Activated naive CD8-positive, alpha-beta T cell treated with anti-CD3 and anti-CD28 coated beads, Interleukin-2, amount 50 U/mL, for 24 hours (primary cell): ENCODE measurements at regions not wholly inside any gene's neighbourhood (a gene's known extent, or its start where the extent isn't known, plus 50 kb on each side); places are given as distances from the start of the nearest gene placed in this dataset.
"Not testable (repeated sequence)": the region's sequence is repeated elsewhere in the genome, so short reads cannot be mapped to it uniquely, and the experiment has no call there.

Experiments used
- ATAC-seq: fragments of 150-1000 bp; cut with Tn5 transposase; one replicate; pipeline ENCODE4 v1.10.0; 2021
- DNase-seq: peaks from one replicate; pipeline ENCODE4 v3.0.0; 2021
- H3K27ac Mint-ChIP-seq: one replicate; pipeline ENCODE4 v1.8.0; 2021; ENCODE audit warnings: mild to moderate bottlenecking, mixed read lengths
- H3K27me3 Mint-ChIP-seq: one replicate; pipeline ENCODE4 v1.8.0; 2021; ENCODE audit warnings: mixed read lengths
- H3K36me3 Mint-ChIP-seq: one replicate; pipeline ENCODE4 v1.8.0; 2021; ENCODE audit warnings: low read depth, mixed read lengths
- H3K4me1 Mint-ChIP-seq: one replicate; pipeline ENCODE4 v1.8.0; 2021; ENCODE audit warnings: mixed read lengths
- H3K4me3 Mint-ChIP-seq: one replicate; pipeline ENCODE4 v1.8.0; 2021; ENCODE audit warnings: mild to moderate bottlenecking, moderate library complexity, mixed read lengths
- H3K9me3 Mint-ChIP-seq: one replicate; pipeline ENCODE4 v1.8.0; 2021; ENCODE audit warnings: mixed read lengths

DNA sequence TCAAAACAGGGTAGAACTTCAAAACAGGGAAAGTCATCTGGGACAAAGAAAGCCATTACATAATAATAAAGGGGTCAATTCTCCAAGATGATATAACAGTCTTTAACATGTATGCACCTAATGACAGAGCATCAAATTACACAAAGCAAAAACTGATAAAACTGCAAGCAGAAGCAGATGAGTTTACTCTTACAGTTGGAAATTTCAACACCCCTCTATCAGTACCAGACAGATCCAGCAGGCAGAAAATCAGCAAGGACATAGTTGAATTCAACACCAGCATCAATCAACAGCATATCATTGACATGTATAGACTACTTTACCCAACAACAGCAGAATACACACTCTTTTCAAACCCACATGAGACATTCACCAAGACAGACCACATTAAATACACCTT, 233.0 kb upstream of the NEBL start:
- H3K27ac Mint-ChIP-seq: no peak overlapping the region
- H3K4me3 Mint-ChIP-seq: no peak overlapping the region
- DNase-seq: no peak
- no peaks in the 10 kb centered on the region for H3K9me3 Mint-ChIP-seq
- H3K27me3 Mint-ChIP-seq: peaks cover under 1% of the 10 kb centered on the region
- no peak for ATAC-seq
- H3K36me3 Mint-ChIP-seq: no peaks in the 10 kb centered on the region
- no peaks in the 10 kb centered on the region for H3K4me1 Mint-ChIP-seq

DNA sequence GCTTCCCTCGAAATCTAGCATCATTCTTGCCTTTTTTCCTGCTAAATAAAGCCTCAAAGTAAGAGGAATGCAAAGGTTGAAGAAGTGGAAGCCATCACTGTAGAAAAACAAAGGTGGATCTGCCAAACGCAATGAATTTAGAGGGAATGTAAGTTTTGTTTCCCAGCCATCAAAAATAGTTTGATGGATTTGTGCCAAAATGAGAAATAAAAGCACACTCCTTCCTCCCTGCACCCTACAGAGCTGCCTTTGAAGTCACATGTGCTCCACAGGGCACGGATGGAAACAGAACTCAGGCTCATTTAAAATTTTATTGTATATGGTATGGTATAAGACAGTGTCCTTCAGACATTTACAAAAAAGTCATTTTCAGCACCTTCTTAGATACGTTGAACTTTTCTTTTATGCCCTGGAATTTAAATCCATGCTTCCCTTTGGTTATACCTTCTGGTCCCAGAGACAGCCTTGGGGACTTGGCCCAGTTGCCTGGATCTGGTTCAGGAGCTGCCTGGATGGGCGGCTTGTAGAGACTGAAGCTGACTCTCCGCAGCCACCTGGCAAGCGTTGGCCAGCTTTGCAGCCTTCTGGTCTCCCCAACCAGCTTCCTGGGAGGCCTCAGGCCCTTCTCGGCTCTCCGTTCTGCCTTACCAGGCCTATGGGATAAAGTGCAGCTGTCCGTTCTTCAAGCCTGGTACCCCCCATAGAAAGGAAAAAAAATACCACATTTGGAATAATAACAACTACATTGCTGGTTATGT, 228.5 kb upstream of the NEBL start:
- no peaks in the 10 kb centered on the region for H3K36me3 Mint-ChIP-seq
- no peak for DNase-seq

DNA sequence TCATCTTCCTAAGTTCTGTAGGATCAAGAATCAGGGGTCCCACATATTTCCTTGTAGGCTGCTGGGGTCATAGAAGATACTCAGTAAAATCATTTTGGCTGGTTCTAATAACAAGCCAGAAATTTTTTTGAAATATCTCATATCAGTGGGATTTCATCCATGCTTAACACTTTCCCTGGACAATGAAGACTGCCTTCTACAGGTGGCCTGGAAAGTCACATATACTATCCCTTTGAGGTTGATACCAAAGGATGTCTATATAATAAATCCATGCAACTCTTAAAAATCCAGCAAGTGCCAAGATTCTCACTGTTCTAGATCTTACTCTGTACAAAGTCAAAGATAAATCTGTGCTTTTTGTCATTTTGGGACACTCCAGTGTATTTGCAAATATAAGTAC, 225.8 kb upstream of the NEBL start:
- ATAC-seq: no peak
- Mint-ChIP-seq H3K36me3 (no peaks in the 10 kb centered on the region), H3K9me3 (no peaks in the 10 kb centered on the region)

More for the DNA sequence above, 228.5 kb upstream of the NEBL start:
- no peak overlapping the region for H3K27ac Mint-ChIP-seq
- H3K9me3 Mint-ChIP-seq: no peaks in the 10 kb centered on the region
- H3K27me3 Mint-ChIP-seq: no peaks in the 10 kb centered on the region
- H3K4me1 Mint-ChIP-seq: no peaks in the 10 kb centered on the region
- ATAC-seq: no peak
- no peak overlapping the region for H3K4me3 Mint-ChIP-seq

DNA sequence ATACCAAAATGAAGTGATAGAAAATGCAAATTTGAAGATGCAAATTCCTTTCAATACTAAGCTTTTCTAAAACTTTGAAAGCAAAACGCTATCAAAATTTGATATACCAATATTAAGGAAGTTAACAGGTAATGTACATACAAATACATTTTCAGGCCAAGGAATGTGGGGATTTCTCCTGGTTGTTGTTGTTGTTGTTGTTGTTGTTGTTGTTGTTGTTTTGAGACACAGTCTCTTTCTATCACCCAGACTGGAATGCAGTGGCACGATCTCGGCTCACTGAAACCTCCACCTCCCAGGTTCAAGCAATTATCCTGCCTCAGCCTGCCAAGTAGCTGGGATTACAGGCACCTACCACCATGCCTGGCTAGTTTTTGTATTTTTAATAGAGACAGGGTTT, 224.7 kb upstream of the NEBL start:
- H3K4me1 Mint-ChIP-seq, H3K9me3 Mint-ChIP-seq, H3K36me3 Mint-ChIP-seq, H3K4me3 Mint-ChIP-seq, H3K27me3 Mint-ChIP-seq, H3K27ac Mint-ChIP-seq, ATAC-seq, DNase-seq: not testable (repeated sequence)

More for the DNA sequence above, 225.8 kb upstream of the NEBL start:
- no peaks in the 10 kb centered on the region for H3K4me1 Mint-ChIP-seq
- DNase-seq: no peak
- H3K4me3 Mint-ChIP-seq: no peak overlapping the region
- H3K27me3 Mint-ChIP-seq: no peaks in the 10 kb centered on the region
- no peak overlapping the region for H3K27ac Mint-ChIP-seq

DNA sequence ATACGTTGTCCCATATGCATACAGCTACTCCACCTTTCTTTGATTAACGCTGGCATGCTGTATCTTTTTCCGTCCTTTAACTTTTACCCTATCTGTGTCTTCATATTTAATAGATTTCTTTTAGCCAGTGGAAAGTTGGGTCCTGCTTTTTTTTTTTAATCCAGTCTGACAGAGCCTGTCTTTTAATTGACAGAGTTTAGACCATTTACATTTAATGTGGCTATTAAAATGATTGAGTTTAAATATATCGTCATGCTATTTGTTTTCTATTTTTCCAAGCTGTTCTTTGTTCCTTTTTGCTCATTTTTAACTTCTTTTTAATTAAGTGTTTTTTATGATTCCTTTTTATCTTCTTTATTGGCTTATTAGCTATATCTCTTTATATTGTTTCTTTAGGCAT, 217.6 kb upstream of the NEBL start:
- DNase-seq: no peak
- no peak for ATAC-seq
- Mint-ChIP-seq H3K4me1 (peaks cover 3% of the 10 kb centered on the region), H3K9me3 (peaks cover 16% of the 10 kb centered on the region), H3K4me3 (no peak overlapping the region), H3K27ac (no peak overlapping the region), H3K36me3 (no peaks in the 10 kb centered on the region), H3K27me3 (peaks cover 2% of the 10 kb centered on the region)

DNA sequence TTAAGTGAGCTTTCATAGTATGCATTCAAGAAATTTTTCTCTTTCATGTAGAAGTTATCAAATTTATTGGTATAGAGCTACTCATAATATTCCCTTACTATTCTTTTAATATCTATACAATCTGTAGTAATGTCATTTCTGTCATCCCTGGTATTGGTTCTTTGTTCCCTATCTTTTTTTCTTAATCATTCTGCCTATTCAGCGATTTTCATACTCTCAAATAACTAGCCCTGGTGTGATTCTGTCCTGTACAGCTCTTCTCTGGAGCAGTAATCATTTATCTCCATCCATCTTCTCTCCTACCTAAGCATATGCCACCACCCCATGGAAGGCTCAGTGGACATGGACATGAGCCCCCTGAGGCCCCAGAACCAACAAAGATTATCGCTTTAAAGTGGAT, 213.2 kb upstream of the NEBL start:
- DNase-seq: no peak
- no peak overlapping the region for H3K4me3 Mint-ChIP-seq
- ATAC-seq: no peak
- peaks cover 14% of the 10 kb centered on the region for H3K9me3 Mint-ChIP-seq
- peaks cover 4% of the 10 kb centered on the region for H3K27me3 Mint-ChIP-seq
- no peaks in the 10 kb centered on the region for H3K36me3 Mint-ChIP-seq
- no peak overlapping the region for H3K27ac Mint-ChIP-seq
- peaks cover 3% of the 10 kb centered on the region for H3K4me1 Mint-ChIP-seq

DNA sequence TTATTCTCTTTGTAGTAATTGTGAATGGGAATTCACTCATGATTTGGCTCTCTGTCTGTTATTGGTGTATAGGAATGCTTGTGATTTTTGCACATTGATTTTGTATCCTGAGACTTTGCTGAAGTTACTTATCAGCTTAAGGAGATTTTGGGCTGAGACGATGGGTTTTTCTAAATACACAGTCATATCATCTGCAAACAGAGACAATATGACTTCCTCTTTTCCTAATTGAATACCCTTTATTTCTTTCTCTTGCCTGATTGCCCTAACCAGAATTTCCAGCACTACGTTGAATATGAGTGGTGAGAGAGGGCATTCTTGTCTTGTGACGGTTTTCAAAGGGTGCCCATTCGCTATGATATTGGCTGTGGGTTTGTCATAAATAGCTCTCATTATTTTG, 209.8 kb upstream of the NEBL start:
- not testable (repeated sequence) for H3K27ac Mint-ChIP-seq, H3K36me3 Mint-ChIP-seq, H3K4me3 Mint-ChIP-seq

DNA sequence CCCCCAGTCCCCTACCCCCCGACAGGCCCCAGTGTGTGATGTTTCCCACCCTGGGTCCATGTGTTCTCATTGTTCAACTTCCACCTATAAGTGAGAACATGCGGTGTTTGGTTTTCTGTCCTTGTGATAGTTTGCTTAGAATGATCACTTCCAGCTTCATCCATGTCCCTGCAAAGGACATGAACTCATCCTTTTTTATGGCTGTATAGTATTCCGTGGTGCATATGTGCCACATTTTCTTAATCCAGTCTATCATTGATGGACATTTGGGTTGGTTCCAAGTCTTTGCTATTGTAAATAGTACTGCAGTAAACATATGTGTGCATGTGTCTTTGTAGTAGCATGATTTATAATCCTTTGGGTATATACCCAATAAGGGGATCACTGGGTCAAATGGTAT, 208.2 kb upstream of the NEBL start:
- H3K4me1 Mint-ChIP-seq, H3K4me3 Mint-ChIP-seq, DNase-seq, ATAC-seq, H3K27me3 Mint-ChIP-seq, H3K27ac Mint-ChIP-seq, H3K36me3 Mint-ChIP-seq: not testable (repeated sequence)
- peaks cover 10% of the 10 kb centered on the region for H3K9me3 Mint-ChIP-seq

More for the DNA sequence above, 209.8 kb upstream of the NEBL start:
- ATAC-seq, DNase-seq, H3K4me1 Mint-ChIP-seq, H3K27me3 Mint-ChIP-seq: not testable (repeated sequence)
- H3K9me3 Mint-ChIP-seq: peaks cover 13% of the 10 kb centered on the region

DNA sequence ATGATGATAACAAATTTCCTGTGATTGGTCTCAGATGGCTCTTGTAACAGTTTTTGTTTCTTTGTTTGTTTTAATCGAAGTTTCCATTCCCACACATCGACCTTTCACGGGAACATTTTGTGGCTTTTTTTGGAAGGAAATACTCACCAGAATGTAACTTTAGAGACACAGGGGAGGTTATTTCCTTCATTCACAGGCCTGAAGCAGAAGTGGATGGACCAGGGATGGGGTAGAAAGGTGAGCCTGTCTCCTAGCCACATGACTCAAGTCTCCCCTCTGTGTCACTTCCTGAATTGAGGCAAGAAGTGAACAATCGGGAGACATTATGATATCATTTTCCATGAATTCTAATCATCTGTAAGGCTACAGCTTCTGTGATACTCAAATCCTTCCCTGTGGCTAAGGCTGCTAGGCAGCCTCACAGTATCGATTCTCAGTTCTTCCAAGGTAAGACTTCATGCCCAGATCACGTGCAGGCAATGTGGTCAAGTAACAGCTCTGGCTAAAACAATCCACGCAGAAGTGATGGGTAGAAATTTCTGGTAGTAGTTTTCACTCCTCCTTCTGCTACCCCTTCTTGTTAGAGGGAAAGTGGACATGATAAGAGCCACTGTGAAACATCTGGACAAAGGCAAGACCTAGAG, 203.9 kb upstream of the NEBL start:
- peak overlapping the region; percentile 63 for H3K27ac Mint-ChIP-seq
- ATAC-seq (peak; percentile 84), DNase-seq (no peak)
- no peaks in the 10 kb centered on the region for H3K9me3 Mint-ChIP-seq
- no peaks in the 10 kb centered on the region for H3K27me3 Mint-ChIP-seq
- no peak overlapping the region for H3K4me3 Mint-ChIP-seq
- H3K4me1 Mint-ChIP-seq: peaks cover 20% of the 10 kb centered on the region
- H3K36me3 Mint-ChIP-seq: no peaks in the 10 kb centered on the region

DNA sequence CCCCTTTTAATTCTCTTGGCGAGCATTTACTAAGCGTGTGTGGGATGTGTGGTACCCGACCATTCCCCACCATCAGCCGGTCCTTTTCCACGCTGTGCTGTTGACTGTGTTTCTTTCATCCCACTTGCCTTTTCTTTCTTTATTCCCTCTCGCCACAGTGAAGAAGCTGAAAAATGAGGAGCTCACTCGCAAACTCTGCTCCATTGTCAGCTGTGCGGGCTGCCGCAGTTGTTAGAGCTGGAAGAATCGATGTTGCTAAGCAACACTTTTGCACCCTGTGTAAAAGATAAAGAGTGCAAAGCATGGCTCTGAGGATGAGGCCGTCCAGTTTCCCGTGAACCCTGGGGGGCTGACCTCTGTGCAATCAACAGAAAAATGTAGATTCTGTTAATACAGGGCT, 203.1 kb upstream of the NEBL start:
- DNase-seq: no peak

DNA sequence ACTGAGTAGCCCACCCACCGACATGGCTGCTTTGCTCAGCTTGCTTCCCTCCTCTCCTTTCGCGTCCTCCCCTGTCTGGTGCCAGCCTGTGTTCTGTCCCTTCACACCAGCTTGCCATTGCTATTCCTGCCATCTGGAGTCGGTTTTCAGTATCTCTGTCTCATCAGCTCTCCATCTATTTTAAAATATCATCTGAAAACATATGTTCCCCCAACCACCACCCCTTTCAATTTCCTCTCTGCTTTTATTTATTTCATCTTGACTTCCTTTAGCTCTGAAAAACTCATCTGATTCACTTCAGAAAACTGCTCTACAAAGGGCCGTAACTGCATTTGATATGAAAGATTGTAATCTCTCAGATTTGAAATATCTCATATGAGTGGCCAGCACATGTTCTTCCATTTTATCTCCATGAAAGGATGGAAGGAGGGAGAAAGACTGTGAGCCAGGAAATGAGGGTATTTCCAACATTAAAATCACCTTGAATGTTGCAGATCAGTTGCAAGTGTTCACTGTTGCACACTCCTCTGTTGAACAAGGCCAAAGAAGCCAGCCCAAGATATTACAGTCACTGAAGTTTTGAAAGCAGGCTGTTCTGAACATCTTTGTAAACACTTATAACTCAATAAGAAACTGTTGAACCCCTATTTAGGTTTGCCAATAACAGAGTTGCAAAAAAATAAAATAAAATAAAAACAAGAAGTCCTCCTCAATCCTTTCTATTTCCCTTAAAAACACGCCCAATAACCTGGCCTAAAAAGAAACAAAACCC, 202.4 kb upstream of the NEBL start:
- Mint-ChIP-seq H3K36me3 (no peaks in the 10 kb centered on the region), H3K27me3 (no peaks in the 10 kb centered on the region), H3K9me3 (no peaks in the 10 kb centered on the region), H3K27ac (no peak overlapping the region), H3K4me1 (peaks cover 20% of the 10 kb centered on the region), H3K4me3 (no peak overlapping the region)
- DNase-seq (no peak), ATAC-seq (no peak)

More for the DNA sequence above, 203.1 kb upstream of the NEBL start:
- Mint-ChIP-seq H3K27ac (peak overlapping the region; percentile 52), H3K27me3 (no peaks in the 10 kb centered on the region), H3K4me1 (peaks cover 20% of the 10 kb centered on the region), H3K4me3 (no peak overlapping the region), H3K36me3 (no peaks in the 10 kb centered on the region), H3K9me3 (no peaks in the 10 kb centered on the region)
- no peak for ATAC-seq

DNA sequence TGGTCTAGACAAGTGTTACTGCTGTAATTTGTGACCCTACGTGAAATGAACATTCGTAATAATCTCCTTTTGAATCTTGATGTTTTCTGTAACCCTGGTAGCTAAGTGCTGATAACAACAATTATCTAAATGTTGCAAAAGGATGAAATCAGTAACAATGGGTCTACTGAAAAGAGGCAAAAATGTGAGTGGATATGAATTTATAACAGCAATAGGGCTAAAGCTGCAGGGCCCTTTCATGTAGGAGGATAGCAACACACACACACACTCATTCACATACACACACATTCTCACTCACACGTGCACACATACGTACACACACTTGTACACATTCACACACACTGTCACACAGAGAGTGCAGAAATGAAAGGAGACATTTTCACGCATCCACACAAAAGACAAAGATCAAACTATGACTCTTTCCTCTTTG, 200.8 kb upstream of the NEBL start:
- peaks cover 20% of the 10 kb centered on the region for H3K4me1 Mint-ChIP-seq
- H3K9me3 Mint-ChIP-seq: no peaks in the 10 kb centered on the region
- no peak overlapping the region for H3K27ac Mint-ChIP-seq

DNA sequence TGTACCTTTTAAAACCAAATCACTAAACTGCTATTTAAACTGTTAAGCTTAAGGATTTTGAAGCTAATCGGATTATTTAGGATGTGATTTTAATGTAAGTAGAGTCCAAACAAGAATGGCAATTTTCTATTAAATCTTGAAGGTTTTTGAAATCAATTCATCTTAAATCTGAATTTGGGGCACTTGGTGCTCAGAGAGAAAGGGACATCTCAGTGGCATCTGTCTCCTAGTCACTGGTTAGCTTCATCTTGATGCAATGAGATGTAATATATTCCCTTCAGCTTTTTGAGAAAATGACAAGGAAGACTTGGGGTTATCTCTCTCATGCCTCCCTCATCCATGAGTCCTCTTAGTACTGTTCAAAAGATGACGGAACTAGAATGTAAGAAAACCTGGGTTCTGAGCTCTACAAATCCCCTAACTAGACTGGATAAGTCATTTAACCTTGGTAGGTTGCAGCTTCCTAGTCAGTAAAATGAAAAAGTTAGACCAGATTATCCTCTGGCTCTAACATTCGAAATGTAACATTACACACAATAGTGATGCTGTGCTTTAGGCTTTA, 198.5 kb upstream of the NEBL start:
- ATAC-seq (no peak), DNase-seq (no peak)
- Mint-ChIP-seq H3K4me3 (no peak overlapping the region), H3K36me3 (no peaks in the 10 kb centered on the region), H3K4me1 (peaks cover 13% of the 10 kb centered on the region), H3K27ac (no peak overlapping the region), H3K9me3 (no peaks in the 10 kb centered on the region), H3K27me3 (no peaks in the 10 kb centered on the region)

More for the DNA sequence above, 200.8 kb upstream of the NEBL start:
- no peaks in the 10 kb centered on the region for H3K36me3 Mint-ChIP-seq
- no peak for ATAC-seq
- no peak overlapping the region for H3K4me3 Mint-ChIP-seq
- H3K27me3 Mint-ChIP-seq: no peaks in the 10 kb centered on the region
- DNase-seq: no peak

DNA sequence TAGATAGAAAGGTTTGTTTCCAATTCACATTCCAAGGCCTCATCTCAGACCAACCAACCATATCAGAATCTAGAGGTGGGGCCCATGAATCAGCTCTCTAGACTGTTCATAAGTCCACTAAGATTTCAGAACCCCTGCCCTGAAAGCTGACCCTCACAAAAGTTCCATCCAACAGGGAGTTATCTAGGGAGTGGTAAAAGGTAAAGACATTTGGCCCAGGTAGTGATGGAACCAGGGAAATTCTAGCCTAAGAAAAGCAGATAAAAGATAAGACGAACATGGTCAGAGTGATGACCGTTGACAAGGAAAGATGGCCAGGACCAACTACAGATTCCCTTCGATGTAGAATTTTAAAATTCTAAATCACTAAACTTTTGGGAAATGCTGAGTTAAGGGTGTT, 198.0 kb upstream of the NEBL start:
- Mint-ChIP-seq H3K9me3 (no peaks in the 10 kb centered on the region), H3K4me1 (peaks cover 8% of the 10 kb centered on the region), H3K27me3 (no peaks in the 10 kb centered on the region), H3K27ac (no peak overlapping the region), H3K36me3 (no peaks in the 10 kb centered on the region), H3K4me3 (no peak overlapping the region)
- ATAC-seq (no peak), DNase-seq (no peak)
